AG09319 (cell line): ENCODE measurements at regions not wholly inside any gene's neighbourhood (a gene's known extent, or its start where the extent isn't known, plus 50 kb on each side); places are given as distances from the start of the nearest gene placed in this dataset.

Experiments used
- DNase-seq: peaks from one replicate; pipeline ENCODE4 v3.0.0-alpha.2; 2010; ENCODE audit warnings: low read depth; ENCODE audit errors: extremely low read depth
- TF ChIP-seq, protein P1 (sequence below): IDR thresholded peaks from 2 replicates; pipeline ENCODE4 v1.5.1; 2011; ENCODE audit warnings: low read depth, mild to moderate bottlenecking, inconsistent platforms, low read length, moderate library complexity

- DNase-seq, result no peak
- TF ChIP-seq, protein P1, sequence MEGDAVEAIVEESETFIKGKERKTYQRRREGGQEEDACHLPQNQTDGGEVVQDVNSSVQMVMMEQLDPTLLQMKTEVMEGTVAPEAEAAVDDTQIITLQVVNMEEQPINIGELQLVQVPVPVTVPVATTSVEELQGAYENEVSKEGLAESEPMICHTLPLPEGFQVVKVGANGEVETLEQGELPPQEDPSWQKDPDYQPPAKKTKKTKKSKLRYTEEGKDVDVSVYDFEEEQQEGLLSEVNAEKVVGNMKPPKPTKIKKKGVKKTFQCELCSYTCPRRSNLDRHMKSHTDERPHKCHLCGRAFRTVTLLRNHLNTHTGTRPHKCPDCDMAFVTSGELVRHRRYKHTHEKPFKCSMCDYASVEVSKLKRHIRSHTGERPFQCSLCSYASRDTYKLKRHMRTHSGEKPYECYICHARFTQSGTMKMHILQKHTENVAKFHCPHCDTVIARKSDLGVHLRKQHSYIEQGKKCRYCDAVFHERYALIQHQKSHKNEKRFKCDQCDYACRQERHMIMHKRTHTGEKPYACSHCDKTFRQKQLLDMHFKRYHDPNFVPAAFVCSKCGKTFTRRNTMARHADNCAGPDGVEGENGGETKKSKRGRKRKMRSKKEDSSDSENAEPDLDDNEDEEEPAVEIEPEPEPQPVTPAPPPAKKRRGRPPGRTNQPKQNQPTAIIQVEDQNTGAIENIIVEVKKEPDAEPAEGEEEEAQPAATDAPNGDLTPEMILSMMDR, result no peak
These were observed 108.2 kb upstream of the ATF7IP start for GRCh38 chr12:14257303-14257733.

DNA sequence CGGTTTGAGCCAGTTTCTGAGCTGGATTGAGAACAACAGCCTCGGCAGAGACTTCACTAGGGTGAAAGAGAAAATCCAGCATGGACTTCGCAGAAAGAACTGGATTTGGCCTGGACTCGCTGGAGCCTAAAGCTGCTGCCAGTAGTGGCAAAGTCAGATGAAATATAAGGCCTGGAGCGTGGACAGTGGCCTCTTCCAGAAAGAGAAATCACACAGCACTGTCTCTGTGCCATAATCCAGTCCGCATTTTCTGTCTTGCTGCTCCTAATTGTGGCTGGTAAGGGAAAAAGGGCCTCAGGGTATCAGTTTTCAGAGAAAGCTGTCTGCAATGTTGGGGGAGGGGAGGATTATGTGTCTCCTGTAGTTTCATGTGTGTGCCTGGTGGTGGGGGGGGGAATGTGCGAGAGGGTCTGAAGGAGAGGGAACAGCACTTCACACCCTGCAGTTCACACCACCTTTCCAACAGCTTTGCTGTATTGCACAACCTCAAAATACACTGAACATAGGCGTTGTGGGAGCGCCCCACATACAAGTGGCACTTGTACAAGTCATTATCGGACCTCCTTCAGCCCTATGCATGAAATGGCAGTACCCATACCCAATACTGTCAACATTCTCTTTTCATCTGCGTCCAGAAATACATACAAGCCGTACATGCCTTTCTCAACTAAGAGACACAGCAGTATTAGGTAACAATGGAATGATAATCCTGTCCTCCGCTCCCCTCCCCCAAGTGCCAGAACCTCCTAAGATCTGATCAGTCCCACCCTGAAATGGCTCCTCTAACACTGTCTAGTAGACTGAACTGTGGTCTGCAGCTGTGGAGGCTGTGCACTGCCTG, 107.5 kb upstream of the ATF7IP start:
- TF ChIP-seq, protein P1, result no peak
- peak; percentile 99 for DNase-seq

DNA sequence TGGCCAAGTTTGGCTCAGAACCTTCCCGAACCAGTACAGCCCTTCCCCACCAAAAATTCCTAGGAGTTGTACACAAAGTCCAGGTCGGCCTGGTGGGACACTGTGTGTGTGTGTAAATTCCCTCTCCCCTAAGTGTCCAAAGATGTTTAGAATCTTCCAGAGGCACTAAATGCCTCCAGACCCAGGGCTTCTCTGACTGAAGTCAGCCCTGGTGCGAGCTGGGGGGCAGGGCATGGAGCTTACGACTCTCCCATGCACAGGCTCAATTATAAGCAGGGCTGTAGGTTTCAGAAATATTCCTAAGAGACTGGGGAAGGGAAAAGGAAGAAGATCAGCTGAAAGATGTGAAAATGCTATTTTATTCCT, 106.9 kb upstream of the ATF7IP start:
- TF ChIP-seq, protein P1, result no peak
- no peak for DNase-seq

DNA sequence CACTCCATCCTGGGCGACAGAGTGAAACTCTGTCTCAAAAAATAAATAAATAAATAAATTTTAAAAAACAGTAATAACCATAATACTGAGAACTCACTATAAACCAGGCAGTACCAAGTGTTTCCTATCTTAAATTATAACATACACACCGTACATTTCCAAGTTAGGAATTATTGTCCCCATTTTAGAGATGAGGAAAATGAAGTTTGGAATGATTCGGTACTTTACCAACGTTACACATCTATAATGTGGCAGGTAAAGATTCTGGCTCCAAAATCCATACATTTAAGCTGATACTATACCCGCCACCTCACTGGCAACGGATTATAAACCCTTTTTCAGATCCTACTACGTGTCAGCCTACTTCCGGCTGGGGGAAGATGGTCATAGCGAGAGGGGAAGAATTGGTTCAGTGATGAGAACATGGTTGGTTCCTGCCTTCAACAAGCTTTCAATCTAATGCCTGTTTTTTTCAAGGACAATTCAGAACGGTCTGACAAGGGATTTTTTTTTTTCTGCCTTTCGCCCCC, 105.9 kb upstream of the ATF7IP start:
- DNase-seq, result no peak
- TF ChIP-seq, protein P1, result no peak

- DNase-seq, result peak; percentile 83
- TF ChIP-seq, protein P1, result no peak
These were observed 105.2 kb upstream of the ATF7IP start for GRCh38 chr12:14260011-14260993.

- DNase-seq, result no peak
- TF ChIP-seq, protein P1, result no peak
These were observed 104.4 kb upstream of the ATF7IP start for GRCh38 chr12:14261096-14261495.
